ENCODE measurements at regions not wholly inside any gene's neighbourhood (a gene's known extent, or its start where the extent isn't known, plus 50 kb on each side); places are given as distances from the start of the nearest gene placed in this dataset.

- TF ChIP-seq MAZ (CRISPR knock-in tag; conservative IDR thresholded peaks at IDR 0.05 in 1 of 2, IDR thresholded peaks at IDR 0.05 in 1 of 2), result peak in 1 of 2 experiments; percentile 52; a peak in 2 of 4 replicates
- TF ChIP-seq CUX1 (CRISPR knock-in tag; IDR thresholded peaks at IDR 0.05), result no peak
- TF ChIP-seq BACH1 (tag; IDR thresholded peaks at IDR 0.05), result peak; percentile 89
- TF ChIP-seq DPF2 (IDR thresholded peaks at IDR 0.05), result 0 out of 2 replicates have a peak, but pooled peaks have one; percentile 35
- no peak; the same call in 1 of the 2 replicates for TF ChIP-seq JUND (IDR thresholded peaks at IDR 0.05; ENCODE audit: borderline replicate concordance, low read depth, low read length)
- TF ChIP-seq JUND (tag; IDR thresholded peaks at IDR 0.05; ENCODE audit: borderline replicate concordance, low read depth, low read length), result peak; percentile 71; the same call in 1 of the 3 replicates
- TF ChIP-seq CTCF (IDR thresholded peaks at IDR 0.05 in 2 of 3, conservative IDR thresholded peaks at IDR 0.05 in 1 of 3; ENCODE audit: insufficient read depth in 2 of 3, low read depth in 1 of 3, low read length in 3 of 3), result peak; percentile 66 to 82 (median 79)
- 0 out of 2 replicates have a peak, but pooled peaks have one; percentile 33 for TF ChIP-seq HDGF (IDR thresholded peaks at IDR 0.05)
- 0 out of 2 replicates have a peak, but pooled peaks have one; percentile 36 for TF ChIP-seq ARID1B (IDR thresholded peaks at IDR 0.05)
- TF ChIP-seq RBM25 (IDR thresholded peaks at IDR 0.05; ENCODE audit: low read depth, low read length, severe bottlenecking), result peak; percentile 95
- peak; percentile 88 for TF ChIP-seq ZNF592 (IDR thresholded peaks at IDR 0.05)
- TF ChIP-seq NRF1 (conservative IDR thresholded peaks at IDR 0.05 in 1 of 2, IDR thresholded peaks at IDR 0.05 in 1 of 2), result peak; percentile 30 to 45; a peak in 3 of 4 replicates
- peak; percentile 96 for TF ChIP-seq BRD9 (IDR thresholded peaks at IDR 0.05; ENCODE audit: low read depth, partially characterized antibody)
- TF ChIP-seq CBFA2T2 (conservative IDR thresholded peaks at IDR 0.05), result no peak
- TF ChIP-seq RAD21 (CRISPR knock-in tag; conservative IDR thresholded peaks at IDR 0.05 in 1 of 2, IDR thresholded peaks at IDR 0.05 in 1 of 2), result peak; percentile 81 to 86
Observed at GRCh38 chr14:101707068-101707842, 54.3 kb upstream of the PPP2R5C start (continued).

Data from K562 (cell line).